ENCODE measurements at regions not wholly inside any gene's neighbourhood (a gene's known extent, or its start where the extent isn't known, plus 50 kb on each side); places are given as distances from the start of the nearest gene placed in this dataset.

- TF ChIP-seq CTCF (IDR thresholded peaks at IDR 0.05), result no peak
- no peak for TF ChIP-seq EP300 (IDR thresholded peaks at IDR 0.05; ENCODE audit: low read depth)
- no peak for TF ChIP-seq POLR2AphosphoS5 (IDR thresholded peaks at IDR 0.05)
- no peak for TF ChIP-seq POLR2A (IDR thresholded peaks at IDR 0.05)
Measured at GRCh38 chr4:104395168-104395614, 99.5 kb downstream of the CXXC4 start.

All from transverse colon (tissue), 4 donors.